GM12891 (cell line): ENCODE measurements at regions not wholly inside any gene's neighbourhood (a gene's known extent, or its start where the extent isn't known, plus 50 kb on each side); places are given as distances from the start of the nearest gene placed in this dataset.

Experiments
- PAX5 ChIP-seq: IDR thresholded peaks from 2 replicates; pipeline ENCODE4 v1.6.1; 2011; ENCODE audit warnings: low read length, moderate library complexity, mild to moderate bottlenecking; ENCODE audit not compliant: insufficient read depth, severe bottlenecking
- POLR2A ChIP-seq: IDR thresholded peaks from 2 replicates; pipeline ENCODE4 v1.6.1; 2011; ENCODE audit warnings: low read depth, low read length, control low read depth
- POLR2AphosphoS5 ChIP-seq: IDR thresholded peaks from 2 replicates; pipeline ENCODE4 v1.6.1; 2011; ENCODE audit warnings: low read depth, low read length, control low read depth
- POU2F2 ChIP-seq: IDR thresholded peaks from 2 replicates; pipeline ENCODE4 v1.6.1; 2011; ENCODE audit warnings: low read depth, mild to moderate bottlenecking, control low read depth, low read length, moderate library complexity

- TF ChIP-seq POU2F2 (no peak), POLR2AphosphoS5 (no peak), POLR2A (no peak), PAX5 (no peak)
These were observed 87.6 kb upstream of the SMARCA2 start for GRCh38 chr9:1927546-1927945.
